Osteocyte (in vitro differentiated cells): ENCODE measurements at regions not wholly inside any gene's neighbourhood (a gene's known extent, or its start where the extent isn't known, plus 50 kb on each side); places are given as distances from the start of the nearest gene placed in this dataset.

Experiments used
- DNase-seq: peaks from one replicate; pipeline ENCODE4 v3.0.0; 2021; ENCODE audit warnings: mixed read lengths; ENCODE audit not compliant: unreplicated experiment; ENCODE audit errors: extremely low spot score
- H3K27ac Mint-ChIP-seq: one replicate; pipeline ENCODE4 v1.8.0; 2021; ENCODE audit warnings: mild to moderate bottlenecking, mixed read lengths; ENCODE audit not compliant: unreplicated experiment
- H3K27me3 Mint-ChIP-seq: one replicate; pipeline ENCODE4 v1.8.0; 2021; ENCODE audit warnings: mixed read lengths; ENCODE audit not compliant: unreplicated experiment
- H3K36me3 Mint-ChIP-seq: one replicate; pipeline ENCODE4 v1.8.0; 2021; ENCODE audit warnings: mixed read lengths; ENCODE audit not compliant: unreplicated experiment
- H3K4me1 Mint-ChIP-seq: one replicate; pipeline ENCODE4 v1.8.0; 2021; ENCODE audit warnings: mixed read lengths; ENCODE audit not compliant: unreplicated experiment
- H3K4me3 Mint-ChIP-seq: one replicate; pipeline ENCODE4 v1.8.0; 2021; ENCODE audit warnings: mild to moderate bottlenecking, moderate library complexity, mixed read lengths; ENCODE audit not compliant: unreplicated experiment
- H3K9me3 Mint-ChIP-seq: one replicate; pipeline ENCODE4 v1.8.0; 2021; ENCODE audit warnings: mixed read lengths; ENCODE audit not compliant: unreplicated experiment
- TF ChIP-seq, protein P1 (sequence below): fragments of 200-600 bp; sonication (generic); IDR thresholded peaks from 2 replicates; pipeline ENCODE4 v1.5.0; 2021; ENCODE audit warnings: antibody characterized with exemption, mild to moderate bottlenecking, moderate library complexity

DNA sequence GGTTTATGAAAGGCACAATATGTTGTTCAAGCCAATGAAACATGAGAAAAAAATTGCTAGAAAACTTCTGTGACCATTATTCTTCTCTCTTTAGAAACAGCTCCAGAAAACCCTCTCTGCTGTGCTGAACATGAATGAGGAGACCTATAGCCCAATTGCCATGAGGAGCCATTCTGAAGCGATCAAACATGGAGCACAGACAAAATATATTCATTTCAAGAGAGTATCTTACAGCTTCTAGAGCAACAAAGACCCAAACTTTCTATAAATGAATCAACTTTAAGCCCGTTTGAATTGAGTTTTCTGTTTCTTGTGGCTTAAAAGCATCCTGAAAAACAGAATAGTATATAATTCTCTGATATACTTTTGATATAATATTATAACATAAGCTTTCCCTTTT lies 83.4 kb upstream of the UCN3 start:
- Mint-ChIP-seq H3K4me1 (no peaks in the 10 kb centered on the region), H3K4me3 (no peak overlapping the region), H3K27ac (no peak overlapping the region), H3K36me3 (no peaks in the 10 kb centered on the region), H3K27me3 (peaks cover 45% of the 10 kb centered on the region), H3K9me3 (no peaks in the 10 kb centered on the region)
- TF ChIP-seq, protein P1, sequence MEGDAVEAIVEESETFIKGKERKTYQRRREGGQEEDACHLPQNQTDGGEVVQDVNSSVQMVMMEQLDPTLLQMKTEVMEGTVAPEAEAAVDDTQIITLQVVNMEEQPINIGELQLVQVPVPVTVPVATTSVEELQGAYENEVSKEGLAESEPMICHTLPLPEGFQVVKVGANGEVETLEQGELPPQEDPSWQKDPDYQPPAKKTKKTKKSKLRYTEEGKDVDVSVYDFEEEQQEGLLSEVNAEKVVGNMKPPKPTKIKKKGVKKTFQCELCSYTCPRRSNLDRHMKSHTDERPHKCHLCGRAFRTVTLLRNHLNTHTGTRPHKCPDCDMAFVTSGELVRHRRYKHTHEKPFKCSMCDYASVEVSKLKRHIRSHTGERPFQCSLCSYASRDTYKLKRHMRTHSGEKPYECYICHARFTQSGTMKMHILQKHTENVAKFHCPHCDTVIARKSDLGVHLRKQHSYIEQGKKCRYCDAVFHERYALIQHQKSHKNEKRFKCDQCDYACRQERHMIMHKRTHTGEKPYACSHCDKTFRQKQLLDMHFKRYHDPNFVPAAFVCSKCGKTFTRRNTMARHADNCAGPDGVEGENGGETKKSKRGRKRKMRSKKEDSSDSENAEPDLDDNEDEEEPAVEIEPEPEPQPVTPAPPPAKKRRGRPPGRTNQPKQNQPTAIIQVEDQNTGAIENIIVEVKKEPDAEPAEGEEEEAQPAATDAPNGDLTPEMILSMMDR: no peak
- no peak for DNase-seq

DNA sequence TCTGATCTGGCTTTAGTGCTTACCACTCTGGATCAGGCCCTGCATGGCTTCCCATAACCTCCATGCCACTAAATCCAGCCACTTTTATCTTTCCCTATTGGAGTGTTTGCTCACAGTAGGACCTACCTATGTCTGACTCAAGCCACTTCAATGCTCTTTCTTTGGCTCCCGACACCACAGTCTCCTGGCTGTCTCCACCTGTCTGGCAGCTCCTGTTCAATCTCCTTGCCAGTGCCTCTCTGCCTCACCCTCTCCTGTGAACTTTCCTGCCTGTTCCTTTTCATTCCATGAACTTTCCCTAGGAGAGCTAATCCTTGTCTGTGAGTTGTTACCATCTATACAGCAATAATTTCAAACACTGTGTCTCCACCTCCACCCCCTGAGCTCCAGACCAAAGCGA lies 82.6 kb upstream of the UCN3 start:
- no peak overlapping the region for H3K27ac Mint-ChIP-seq
- no peaks in the 10 kb centered on the region for H3K36me3 Mint-ChIP-seq
- H3K27me3 Mint-ChIP-seq: peaks cover 45% of the 10 kb centered on the region
- H3K4me1 Mint-ChIP-seq: no peaks in the 10 kb centered on the region
- DNase-seq: no peak
- H3K4me3 Mint-ChIP-seq: no peak overlapping the region
- TF ChIP-seq, protein P1: no peak
- H3K9me3 Mint-ChIP-seq: no peaks in the 10 kb centered on the region

DNA sequence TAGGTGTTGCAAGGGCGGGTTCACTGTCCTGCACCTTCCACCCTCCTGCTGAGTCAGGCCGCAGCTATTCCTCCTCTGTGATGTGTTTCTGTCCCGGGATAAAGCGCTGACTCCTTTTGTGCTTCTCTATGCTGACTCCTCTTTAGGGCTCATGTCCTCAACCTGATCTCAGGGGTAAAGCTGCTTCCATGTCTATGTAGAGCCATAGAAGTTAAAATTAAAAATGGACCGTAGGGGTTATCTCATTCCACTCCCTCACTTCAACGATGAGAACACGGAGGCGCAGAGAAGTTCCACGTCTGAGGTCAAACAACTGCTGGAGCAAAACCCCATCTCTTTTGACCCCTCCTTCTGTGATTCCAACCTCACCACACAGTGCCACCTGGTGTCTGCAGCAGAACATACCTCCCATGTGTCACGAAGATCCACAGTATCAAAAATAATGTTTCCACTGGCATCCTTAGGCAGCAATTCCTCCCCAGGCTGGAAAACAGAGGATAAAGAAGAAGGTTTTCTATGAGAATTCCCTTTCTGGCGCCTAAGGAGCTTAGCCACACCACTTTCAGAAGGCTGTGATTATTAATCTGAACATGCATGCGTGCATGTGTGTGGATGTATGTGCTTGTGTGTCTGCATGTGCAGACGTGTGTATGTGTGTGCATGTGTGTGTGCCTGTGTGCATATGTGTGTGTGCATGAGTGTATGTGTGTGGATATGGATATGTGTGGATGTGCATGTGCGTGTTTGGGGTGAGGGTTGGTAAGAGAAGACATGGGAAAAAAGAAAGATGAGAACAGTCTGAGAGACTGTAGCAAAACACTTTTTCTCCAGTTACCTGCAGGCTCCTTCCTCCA lies 81.2 kb upstream of the UCN3 start:
- TF ChIP-seq, protein P1: peak; percentile 58
- Mint-ChIP-seq H3K4me1 (no peaks in the 10 kb centered on the region), H3K4me3 (no peak overlapping the region), H3K27me3 (peaks cover 35% of the 10 kb centered on the region), H3K9me3 (no peaks in the 10 kb centered on the region), H3K36me3 (no peaks in the 10 kb centered on the region), H3K27ac (no peak overlapping the region)
- no peak for DNase-seq

DNA sequence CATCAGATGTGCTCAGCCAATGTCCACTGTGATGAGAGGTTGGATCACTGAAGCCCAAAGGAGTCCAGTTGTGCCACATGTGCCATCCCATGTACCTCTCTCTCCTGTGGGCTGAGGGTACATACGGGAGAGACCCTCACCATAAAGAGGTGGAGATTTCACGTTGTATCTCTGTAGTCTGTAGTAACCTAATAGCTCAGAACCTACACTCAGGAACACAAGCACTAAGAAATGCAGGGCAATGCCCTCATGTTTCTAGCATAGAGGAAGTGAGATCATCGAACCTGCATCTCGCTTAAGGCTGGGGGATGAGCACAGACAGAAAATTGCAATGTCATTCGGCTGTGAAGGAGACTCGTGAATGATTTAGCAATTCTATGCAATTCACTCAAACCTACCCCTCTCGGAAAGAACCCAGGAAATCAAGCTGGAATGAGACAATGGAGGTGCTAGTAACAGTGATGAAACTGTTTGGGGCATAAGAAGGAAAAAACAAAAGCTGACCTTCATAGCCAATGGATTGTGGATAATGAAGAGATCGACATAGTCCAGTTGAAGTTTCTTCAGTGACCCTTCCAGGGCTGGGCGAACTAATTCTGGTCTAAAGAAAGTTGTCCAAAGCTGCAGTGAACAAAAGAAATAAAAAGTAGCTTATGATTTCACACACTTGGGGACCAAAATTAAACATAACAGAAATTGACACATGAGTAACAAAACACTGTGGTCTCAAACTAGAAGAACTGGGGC lies 80.3 kb upstream of the UCN3 start:
- H3K36me3 Mint-ChIP-seq: no peaks in the 10 kb centered on the region
- H3K4me1 Mint-ChIP-seq: no peaks in the 10 kb centered on the region
- H3K27me3 Mint-ChIP-seq: peaks cover 29% of the 10 kb centered on the region
- H3K4me3 Mint-ChIP-seq: no peak overlapping the region
- H3K27ac Mint-ChIP-seq: no peak overlapping the region
- no peak for DNase-seq
- TF ChIP-seq, protein P1: no peak
- no peaks in the 10 kb centered on the region for H3K9me3 Mint-ChIP-seq

DNA sequence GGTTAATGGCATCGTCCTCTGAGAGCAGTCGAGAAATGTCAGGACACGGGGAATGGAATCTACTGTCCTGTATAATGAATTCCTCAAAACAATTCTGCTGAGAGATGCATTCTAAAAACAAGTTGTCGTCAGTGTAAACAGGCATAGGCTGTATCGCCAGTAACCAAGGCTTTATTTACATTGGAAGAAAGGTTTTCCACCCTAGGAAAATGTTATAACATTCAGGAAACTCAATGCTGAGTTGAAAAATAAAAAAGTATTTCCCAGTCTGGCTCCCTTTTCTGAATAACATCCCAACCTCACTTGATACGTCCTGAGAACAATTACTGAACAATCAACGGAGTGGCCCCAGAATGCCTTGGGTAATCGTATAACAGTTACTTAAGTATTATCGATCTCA lies 79.6 kb upstream of the UCN3 start:
- H3K4me3 Mint-ChIP-seq: no peak overlapping the region
- H3K4me1 Mint-ChIP-seq: no peaks in the 10 kb centered on the region
- no peaks in the 10 kb centered on the region for H3K9me3 Mint-ChIP-seq
- TF ChIP-seq, protein P1: no peak
- H3K27me3 Mint-ChIP-seq: peaks cover 22% of the 10 kb centered on the region
- no peak for DNase-seq
- no peak overlapping the region for H3K27ac Mint-ChIP-seq
- H3K36me3 Mint-ChIP-seq: no peaks in the 10 kb centered on the region
